Endodermal cell (in vitro differentiated cells): ENCODE measurements at regions not wholly inside any gene's neighbourhood (a gene's known extent, or its start where the extent isn't known, plus 50 kb on each side); places are given as distances from the start of the nearest gene placed in this dataset.

ENCODE experiments used
- DNase-seq: peaks from one replicate; pipeline ENCODE4 v3.0.0-alpha.2; 2017
- H3K27ac ChIP-seq: 2 replicates; pipeline ENCODE4 v1.5.1; 2013; ENCODE audit warnings: mild to moderate bottlenecking, low read depth, low read length, moderate library complexity
- H3K27me3 ChIP-seq: 2 replicates; pipeline ENCODE4 v1.6.1; 2013; ENCODE audit warnings: mild to moderate bottlenecking, low read length, moderate library complexity; ENCODE audit not compliant: insufficient read depth, control insufficient read depth, poor library complexity, severe bottlenecking
- H3K36me3 ChIP-seq: 2 replicates; pipeline ENCODE4 v1.7.0; 2013; ENCODE audit warnings: mild to moderate bottlenecking, low read length, moderate library complexity; ENCODE audit not compliant: control insufficient read depth, insufficient read depth
- H3K4me1 ChIP-seq: one replicate; pipeline ENCODE4 v1.7.0; 2013; ENCODE audit warnings: low read length; ENCODE audit not compliant: control insufficient read depth, insufficient read depth
- H3K4me3 ChIP-seq: 2 replicates; pipeline ENCODE4 v1.5.1; 2013; ENCODE audit warnings: mild to moderate bottlenecking, low read length, moderate library complexity
- H3K9ac ChIP-seq: 2 replicates; pipeline ENCODE4 v1.6.1; 2013; ENCODE audit warnings: mild to moderate bottlenecking, low read length, moderate library complexity; ENCODE audit not compliant: poor library complexity, severe bottlenecking; ENCODE audit errors: extremely low read depth
- H3K9me3 ChIP-seq: 2 replicates; pipeline ENCODE4 v1.6.1; 2013; ENCODE audit warnings: mild to moderate bottlenecking, low read length, moderate library complexity; ENCODE audit not compliant: control insufficient read depth
- H3K27ac Mint-ChIP-seq: 2 replicates; pipeline ENCODE4 v1.8.0; 2020; ENCODE audit warnings: mixed read lengths
- H3K27me3 Mint-ChIP-seq: 2 replicates; pipeline ENCODE4 v1.8.0; 2021; ENCODE audit warnings: mild to moderate bottlenecking, mixed read lengths; ENCODE audit not compliant: insufficient read depth
- H3K36me3 Mint-ChIP-seq: 2 replicates; pipeline ENCODE4 v1.8.0; 2020; ENCODE audit warnings: low read depth, mixed read lengths
- H3K4me1 Mint-ChIP-seq: 2 replicates; pipeline ENCODE4 v1.8.0; 2020; ENCODE audit warnings: mixed read lengths
- H3K4me3 Mint-ChIP-seq: 2 replicates; pipeline ENCODE4 v1.8.0; 2020; ENCODE audit warnings: mild to moderate bottlenecking, moderate library complexity, mixed read lengths
- H3K9me3 Mint-ChIP-seq: 2 replicates; pipeline ENCODE4 v1.8.0; 2020; ENCODE audit warnings: mild to moderate bottlenecking, mixed read lengths
- CTCF ChIP-seq: fragments of 200-600 bp; sonication (generic); conservative IDR thresholded peaks from 2 replicates; pipeline ENCODE4 v1.5.0; 2021; ENCODE audit warnings: antibody characterized with exemption, mild to moderate bottlenecking
- WGBS, 2 experiments: methylation state at CpG; one replicate each; pipeline versions ENCODE4 v1.1.5 to v1.1.7; 2013; ENCODE audit warnings: missing lambda C conversion rate in 2 of 2, mixed read lengths in 1 of 2; ENCODE audit not compliant: insufficient coverage in 1 of 2, insufficient read length in 1 of 2; 5-methylcytosine and 5-hydroxymethylcytosine counted together

DNA sequence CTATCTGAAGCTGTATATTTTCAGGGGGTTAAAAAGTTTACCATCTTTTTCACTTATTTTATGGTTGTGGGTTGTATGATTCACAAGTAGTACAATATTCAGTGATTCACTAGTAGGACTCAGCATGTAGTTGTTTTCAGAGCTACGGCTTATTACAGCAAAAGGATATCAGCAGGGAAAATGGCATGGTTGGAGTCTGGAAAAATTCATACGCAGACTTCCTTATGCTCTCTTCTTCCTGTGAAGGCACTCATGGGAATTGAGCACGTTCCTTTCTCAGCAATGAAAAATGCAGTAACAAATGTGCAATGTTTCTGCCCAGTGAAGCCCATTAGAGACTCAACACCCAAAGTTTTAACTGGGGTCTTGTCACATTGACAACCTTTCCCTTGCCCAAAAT, 250.5 kb downstream of the KCNN2 start:
- peaks cover 12% of the 10 kb centered on the region for H3K27me3 Mint-ChIP-seq
- no peak overlapping the region for H3K27ac ChIP-seq
- peaks cover 1% of the 10 kb centered on the region for H3K9me3 Mint-ChIP-seq
- 86 to 89% methylated on average over 3 of the region's 3 CpGs for WGBS, 2 experiments
- no peaks in the 10 kb centered on the region for H3K36me3 Mint-ChIP-seq
- no peak for DNase-seq
- no peak overlapping the region for H3K4me3 Mint-ChIP-seq
- no peak for TF ChIP-seq CTCF
- H3K9me3 ChIP-seq = no peaks in the 10 kb centered on the region
- no peak overlapping the region for H3K27ac Mint-ChIP-seq
- no peak overlapping the region for H3K4me3 ChIP-seq
- no peak overlapping the region for H3K9ac ChIP-seq
- no peaks in the 10 kb centered on the region for H3K27me3 ChIP-seq
- H3K4me1 ChIP-seq = no peaks in the 10 kb centered on the region
- no peaks in the 10 kb centered on the region for H3K36me3 ChIP-seq
- H3K4me1 Mint-ChIP-seq = no peaks in the 10 kb centered on the region

- Mint-ChIP-seq H3K27me3 (no peaks in the 10 kb centered on the region), H3K4me1 (no peaks in the 10 kb centered on the region), H3K9me3 (peaks cover 2% of the 10 kb centered on the region), H3K36me3 (no peaks in the 10 kb centered on the region), H3K27ac (no peak overlapping the region), H3K4me3 (no peak overlapping the region)
- no peaks in the 10 kb centered on the region for H3K36me3 ChIP-seq
- peaks cover 6% of the 10 kb centered on the region for H3K9me3 ChIP-seq
- no peaks in the 10 kb centered on the region for H3K4me1 ChIP-seq
- 83 to 91% methylated on average over 2 of the region's 2 CpGs for WGBS, 2 experiments
- no peak overlapping the region for H3K9ac ChIP-seq
- no peaks in the 10 kb centered on the region for H3K27me3 ChIP-seq
- H3K4me3 ChIP-seq = no peak overlapping the region
- no peak for TF ChIP-seq CTCF
- H3K27ac ChIP-seq = no peak overlapping the region
- no peak for DNase-seq
Observed at GRCh38 chr5:114581136-114581535, 219.3 kb downstream of the KCNN2 start.

- no peaks in the 10 kb centered on the region for H3K27me3 Mint-ChIP-seq
- no peaks in the 10 kb centered on the region for H3K4me1 Mint-ChIP-seq
- no peak overlapping the region for H3K9ac ChIP-seq
- no peak for DNase-seq
- no peak overlapping the region for H3K4me3 Mint-ChIP-seq
- H3K9me3 ChIP-seq = no peaks in the 10 kb centered on the region
- peaks cover 4% of the 10 kb centered on the region for H3K4me1 ChIP-seq
- no peaks in the 10 kb centered on the region for H3K36me3 ChIP-seq
- H3K27me3 ChIP-seq = no peaks in the 10 kb centered on the region
- H3K9me3 Mint-ChIP-seq = peaks cover 27% of the 10 kb centered on the region
- 89 to 95% methylated on average over 5 of the region's 5 CpGs for WGBS, 2 experiments
- no peak overlapping the region for H3K27ac ChIP-seq
- no peak overlapping the region for H3K27ac Mint-ChIP-seq
- H3K4me3 ChIP-seq = no peak overlapping the region
- no peak for TF ChIP-seq CTCF
- no peaks in the 10 kb centered on the region for H3K36me3 Mint-ChIP-seq
Observed at GRCh38 chr5:114565871-114566270, 204.0 kb downstream of the KCNN2 start.
